UCSD-AML1 (cell line): ENCODE measurements at regions not wholly inside any gene's neighbourhood (a gene's known extent, or its start where the extent isn't known, plus 50 kb on each side); places are given as distances from the start of the nearest gene placed in this dataset.
"Not testable (repeated sequence)": the region's sequence is repeated elsewhere in the genome, so short reads cannot be mapped to it uniquely, and the experiment has no call there.

ENCODE experiments used
- DNase-seq: peaks from one replicate; lab custom pipeline; 2025; ENCODE audit not compliant: unreplicated experiment; lab: John Stamatoyannopoulos, UW

DNA sequence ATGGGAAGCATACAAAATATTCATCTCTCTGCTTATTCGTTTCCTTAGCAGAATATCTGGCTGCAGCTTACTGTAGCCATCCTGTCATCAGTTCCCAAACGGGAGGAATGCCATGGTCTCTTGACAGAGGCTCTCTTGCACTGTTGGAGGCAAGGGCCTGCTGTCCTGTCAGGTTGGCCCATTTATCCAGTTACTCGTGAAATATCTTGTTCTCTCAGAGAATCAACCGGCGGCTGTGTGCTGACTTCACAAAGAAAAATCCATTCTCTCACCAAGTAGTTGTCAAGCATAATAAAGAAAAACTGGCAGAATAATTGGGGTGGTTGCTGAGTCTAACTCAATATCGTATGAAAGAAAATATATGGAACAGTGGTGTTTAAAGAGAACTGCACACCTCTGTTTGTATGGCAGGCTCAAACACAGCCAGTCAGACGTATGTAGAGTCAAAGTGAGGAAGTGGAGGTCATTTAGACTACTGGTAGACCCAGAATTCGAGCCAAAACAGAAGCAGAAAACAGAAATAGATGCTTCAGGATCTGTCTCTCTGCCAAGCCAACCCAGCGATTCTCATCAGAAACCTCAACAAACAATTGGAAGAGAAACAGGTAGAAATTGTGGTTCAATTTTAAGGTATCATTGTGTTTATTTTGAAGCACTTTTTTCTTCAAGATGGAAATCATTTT is 349.2 kb upstream of the PRKCQ start:
- DNase-seq: no peak

DNA sequence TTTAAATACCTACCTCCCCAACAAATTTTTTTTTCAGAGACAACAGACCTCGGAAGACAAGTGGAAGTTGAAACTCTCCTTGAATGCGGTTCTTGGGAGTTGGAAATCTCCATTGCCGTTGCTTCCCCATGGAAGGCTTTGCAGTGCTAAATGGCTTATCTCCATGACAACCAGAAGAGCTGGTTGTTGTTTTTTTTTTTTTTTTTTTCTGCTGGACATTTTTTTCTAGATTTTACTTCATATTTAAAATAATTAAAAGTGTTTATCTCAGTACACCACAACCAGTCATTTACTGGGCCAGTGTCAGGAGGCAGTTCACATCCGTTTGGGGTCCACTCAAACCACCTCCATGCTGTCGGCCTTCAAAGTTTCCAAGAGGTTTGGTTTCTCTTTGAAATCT is 348.5 kb upstream of the PRKCQ start:
- no peak for DNase-seq

DNA sequence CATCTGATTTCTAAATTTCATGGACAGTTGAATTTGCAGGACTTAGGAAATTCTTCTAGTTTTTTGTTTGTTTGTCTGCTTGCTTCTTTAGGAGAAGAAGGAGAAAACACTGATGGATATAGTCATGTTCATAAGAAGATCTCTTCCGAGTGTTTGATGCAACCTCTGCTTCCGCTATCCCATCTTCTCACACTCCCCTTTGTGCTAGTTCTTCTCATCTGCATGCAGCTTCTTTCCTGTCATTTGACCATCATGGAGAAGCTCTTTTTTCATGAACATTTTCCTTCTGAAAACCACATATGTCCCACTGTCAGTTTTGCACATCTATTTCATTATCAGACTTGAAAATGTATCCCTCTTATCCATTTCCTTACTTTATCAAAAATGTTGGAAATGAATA is 346.9 kb upstream of the PRKCQ start:
- DNase-seq: no peak

DNA sequence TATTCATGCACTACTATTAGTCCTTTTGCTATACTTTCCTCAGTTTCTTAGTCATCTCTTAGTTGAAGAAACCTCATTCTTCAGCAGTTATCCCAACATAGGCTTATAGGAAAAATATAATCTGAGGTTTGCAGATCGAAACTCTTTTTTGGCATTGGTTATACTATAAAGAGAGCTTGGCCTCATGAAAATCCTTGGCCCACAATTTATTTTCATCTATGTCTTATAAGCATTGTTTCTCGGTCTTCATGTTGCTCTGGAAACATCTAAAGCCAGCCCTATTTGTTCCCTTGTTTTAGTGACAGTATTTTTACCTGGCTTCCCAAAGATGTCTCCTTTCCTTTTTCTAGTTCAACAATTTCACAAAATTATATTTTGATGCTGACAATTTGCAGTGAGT is 345.1 kb upstream of the PRKCQ start:
- no peak for DNase-seq

DNA sequence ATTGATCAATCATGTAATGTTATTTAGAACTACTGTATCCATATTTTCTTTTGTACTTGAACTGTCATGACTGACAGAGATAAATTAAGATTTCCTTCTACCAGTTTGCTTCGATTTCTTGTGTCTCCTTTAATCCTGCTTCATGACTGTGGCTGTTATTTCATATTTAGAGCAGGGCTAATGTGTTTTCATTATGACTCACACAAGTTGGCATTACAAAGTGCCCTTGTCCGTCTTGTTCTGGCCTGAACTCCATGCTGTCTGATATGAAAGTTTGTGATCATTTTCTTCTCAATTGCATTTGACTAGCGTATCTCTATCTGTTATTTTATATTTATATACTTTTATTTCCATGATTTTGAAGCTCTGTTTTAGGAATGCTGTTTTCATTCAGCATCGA is 344.1 kb upstream of the PRKCQ start:
- no peak for DNase-seq

DNA sequence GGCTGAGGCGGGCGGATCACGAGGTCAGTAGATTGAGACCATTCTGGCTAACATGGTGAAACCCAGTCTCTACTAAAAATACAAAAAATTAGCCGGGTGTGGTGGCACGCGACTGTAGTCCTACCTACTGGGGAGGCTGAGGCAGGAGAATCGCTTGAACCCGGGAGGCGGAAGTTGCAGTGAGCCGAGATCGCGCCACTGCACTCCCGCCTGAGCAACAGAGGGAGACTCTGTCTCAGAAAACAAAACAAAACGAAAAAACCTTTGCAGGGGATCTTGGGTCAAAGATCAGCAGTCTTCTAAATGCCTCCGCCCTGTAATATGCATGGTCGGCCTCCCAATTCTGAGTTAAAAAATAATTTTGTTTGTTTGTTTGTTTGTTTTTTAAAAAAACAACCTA is 340.9 kb upstream of the PRKCQ start:
- DNase-seq: not testable (repeated sequence)

DNA sequence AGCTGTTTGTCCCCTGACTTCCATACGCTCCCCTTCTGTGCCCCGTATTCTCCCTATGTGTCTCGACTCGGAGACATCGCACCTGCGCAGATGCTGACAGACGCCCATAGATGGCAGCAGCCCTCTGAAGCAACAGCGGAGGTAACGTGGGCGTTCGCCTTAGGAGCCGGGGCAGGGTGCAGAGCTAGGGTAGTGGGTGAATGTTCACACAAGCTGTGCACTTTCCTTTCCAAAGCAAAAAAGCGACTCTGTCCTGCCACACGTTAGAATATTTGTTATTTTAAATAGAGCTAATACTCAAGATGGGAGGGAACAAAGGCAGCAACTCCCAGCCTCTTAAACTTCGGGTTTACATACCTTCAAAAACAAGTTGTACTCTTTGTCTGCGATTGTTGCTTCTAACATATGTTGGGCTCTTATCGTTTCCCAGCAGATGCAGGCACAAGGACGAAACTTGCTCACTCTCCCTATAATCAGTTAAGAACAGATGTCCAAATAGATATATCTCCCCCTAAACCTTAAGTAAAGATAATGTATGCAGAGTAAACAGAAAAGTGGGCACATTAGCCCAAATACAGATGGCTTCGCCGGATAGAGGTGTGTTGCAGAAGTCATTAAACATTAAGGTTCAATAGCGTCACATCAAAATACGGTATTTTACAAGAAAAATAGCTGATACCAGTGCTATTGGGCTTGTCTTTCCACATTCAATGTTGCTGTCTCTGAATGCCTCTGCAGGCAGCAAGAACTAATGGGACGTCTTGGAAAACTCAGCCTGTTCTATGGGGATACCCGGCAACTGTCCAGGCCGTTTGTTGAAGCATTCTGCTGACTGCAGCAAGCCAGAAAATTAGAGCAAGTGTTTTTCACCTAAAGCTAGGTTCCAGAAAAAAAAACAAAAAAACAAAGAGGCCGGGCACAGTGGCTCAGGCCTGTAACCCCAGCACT is 340.3 kb upstream of the PRKCQ start:
- DNase-seq: peak; percentile 79

DNA sequence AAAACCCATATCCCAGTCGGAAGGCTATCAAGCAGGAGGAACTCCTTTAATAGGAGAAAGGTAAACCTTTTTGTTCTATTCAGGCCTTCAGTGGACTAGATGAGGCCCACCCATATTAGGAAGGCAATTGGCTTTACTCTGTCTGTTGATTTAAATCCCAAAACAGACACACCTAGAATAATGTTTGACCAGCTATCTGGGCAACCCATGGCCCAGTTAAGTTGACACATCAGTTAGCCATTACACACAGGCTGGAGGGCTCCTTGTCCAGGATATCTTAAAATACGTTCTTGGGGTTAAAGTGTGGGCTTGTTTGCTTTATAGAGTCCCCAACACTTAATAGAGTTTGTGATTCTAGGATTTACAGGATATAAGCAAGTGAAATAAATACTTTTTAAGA is 339.0 kb upstream of the PRKCQ start:
- DNase-seq: no peak

DNA sequence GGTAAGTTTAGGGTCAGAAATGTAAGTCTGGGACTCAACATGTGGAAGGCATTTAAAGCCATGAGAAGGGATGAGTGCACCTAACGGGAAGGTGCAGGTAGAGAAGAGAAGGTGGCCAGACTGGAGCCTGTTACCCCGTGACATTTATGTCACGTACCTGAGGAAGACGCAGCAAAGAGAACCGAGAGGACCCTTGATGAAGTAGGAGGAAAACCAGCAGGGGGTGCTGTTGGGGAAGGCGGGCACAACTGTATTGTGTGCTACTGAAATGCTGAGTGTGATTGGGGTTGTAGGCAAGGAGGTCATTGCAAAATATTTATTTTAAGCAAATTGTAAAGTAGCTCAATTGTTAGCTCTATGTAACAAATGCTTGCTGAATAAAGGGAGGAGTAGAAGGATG is 338.2 kb upstream of the PRKCQ start:
- peak; percentile 46 for DNase-seq

DNA sequence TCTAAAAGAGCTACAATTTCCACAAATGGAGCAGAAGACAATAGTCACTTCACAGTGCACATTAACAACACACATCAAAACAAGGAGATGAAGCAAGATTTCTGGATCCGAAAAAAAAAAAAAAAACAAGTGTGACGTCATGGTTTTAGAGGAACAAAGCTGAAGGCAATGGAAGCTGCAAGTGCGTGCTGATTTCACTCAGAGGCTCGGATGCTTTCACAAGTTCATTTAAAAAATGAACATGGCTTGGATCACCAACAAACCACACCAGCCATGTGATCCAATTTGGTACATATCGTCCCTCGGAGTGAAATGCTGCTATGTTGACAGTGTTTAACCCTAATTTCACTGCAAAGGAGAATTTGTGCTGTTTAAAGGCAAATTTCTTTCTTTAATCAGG is 337.0 kb upstream of the PRKCQ start:
- DNase-seq: no peak

DNA sequence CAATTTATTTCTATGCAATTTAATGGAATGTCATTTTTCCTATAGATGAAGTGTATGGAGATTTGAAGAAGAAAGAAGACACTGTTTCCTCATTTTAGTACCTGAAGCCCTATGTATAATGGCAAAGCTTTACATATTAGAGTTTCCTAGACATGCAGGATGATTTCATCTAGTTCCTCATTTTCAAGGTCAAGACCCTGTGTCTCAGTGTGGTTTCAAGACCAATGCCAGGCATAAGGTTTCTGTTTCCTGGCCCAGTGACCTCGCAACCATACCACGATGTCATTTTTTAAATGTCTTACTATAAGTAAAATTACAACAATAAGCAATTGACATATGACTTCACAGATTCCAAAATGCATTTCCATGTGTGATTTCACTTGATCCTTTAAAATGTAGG is 336.5 kb upstream of the PRKCQ start:
- DNase-seq: peak; percentile 14

DNA sequence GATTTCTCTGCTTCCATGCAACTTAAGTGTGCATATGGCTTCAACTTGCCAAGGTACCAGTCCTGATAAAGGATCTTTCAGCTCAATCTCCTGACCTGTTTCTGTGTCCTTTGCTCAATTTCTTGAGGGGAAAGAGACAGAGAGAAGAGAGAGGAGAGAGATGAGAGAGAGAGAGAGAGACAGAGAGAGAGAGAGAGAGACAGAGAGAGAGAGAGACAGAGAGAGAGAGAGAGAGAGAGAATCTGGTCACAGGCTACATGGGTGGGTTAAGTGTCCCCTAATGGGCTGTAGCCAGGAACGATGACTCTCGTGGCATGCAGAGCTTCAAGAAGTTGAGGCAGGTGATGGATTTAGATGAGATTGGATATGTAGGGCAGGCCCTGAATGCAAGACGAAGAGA is 335.2 kb upstream of the PRKCQ start:
- no peak for DNase-seq

DNA sequence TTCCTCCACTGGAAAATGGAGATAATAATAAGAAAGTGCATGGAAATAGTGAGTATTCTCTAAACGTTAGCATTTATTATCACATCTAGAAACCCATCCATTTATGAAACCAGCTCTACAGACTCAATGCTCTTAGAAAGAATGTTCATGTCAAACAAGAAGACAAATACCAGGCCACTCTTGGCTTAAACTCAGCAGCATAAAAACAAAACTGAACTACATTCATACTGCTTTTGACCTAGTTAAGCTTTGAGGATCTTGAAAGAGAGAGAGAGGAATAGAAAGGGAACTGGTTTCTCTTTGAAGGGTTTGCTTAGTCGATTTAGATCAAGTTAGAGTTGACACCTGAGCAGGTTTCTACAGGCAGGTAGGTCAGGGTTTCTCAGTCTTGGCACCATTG is 332.9 kb upstream of the PRKCQ start:
- DNase-seq: no peak

DNA sequence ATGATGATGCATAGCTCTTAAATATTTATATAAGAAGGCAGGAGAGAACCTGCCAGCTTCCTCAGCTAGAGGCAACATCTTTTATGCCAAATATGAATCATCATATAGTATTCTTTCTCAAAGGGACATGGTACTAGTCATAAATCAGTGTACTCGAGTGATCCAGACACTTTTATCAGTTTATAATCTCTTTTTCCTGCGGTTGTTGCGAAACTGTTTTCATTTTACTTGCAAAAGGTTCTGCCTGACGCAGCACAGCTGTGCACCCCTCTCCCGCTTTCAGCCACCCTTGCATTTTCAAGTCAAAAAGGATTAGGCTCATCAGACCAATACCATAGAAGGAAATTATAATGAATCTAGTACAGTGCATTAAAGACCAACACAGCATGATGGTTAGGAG is 332.3 kb upstream of the PRKCQ start:
- no peak for DNase-seq

DNA sequence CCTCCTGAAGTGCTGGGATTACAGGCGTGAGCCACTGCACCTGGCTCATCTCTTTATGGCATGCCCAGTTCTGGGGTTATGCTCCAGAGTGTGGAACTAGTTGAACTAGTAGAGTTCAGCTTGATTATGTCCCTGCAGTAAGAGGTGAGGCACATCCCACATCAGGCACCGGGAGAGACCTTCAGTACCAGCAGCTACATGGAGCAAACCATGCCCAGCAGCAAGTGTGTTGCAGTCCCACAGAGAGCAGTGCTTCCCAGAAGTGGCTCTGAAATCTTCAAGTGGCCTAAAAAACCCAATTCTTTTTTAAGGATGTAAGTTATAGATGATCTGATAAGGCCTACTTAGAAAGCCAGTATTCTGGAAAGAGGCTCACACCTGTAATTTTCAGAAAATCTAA is 331.9 kb upstream of the PRKCQ start:
- DNase-seq: no peak

DNA sequence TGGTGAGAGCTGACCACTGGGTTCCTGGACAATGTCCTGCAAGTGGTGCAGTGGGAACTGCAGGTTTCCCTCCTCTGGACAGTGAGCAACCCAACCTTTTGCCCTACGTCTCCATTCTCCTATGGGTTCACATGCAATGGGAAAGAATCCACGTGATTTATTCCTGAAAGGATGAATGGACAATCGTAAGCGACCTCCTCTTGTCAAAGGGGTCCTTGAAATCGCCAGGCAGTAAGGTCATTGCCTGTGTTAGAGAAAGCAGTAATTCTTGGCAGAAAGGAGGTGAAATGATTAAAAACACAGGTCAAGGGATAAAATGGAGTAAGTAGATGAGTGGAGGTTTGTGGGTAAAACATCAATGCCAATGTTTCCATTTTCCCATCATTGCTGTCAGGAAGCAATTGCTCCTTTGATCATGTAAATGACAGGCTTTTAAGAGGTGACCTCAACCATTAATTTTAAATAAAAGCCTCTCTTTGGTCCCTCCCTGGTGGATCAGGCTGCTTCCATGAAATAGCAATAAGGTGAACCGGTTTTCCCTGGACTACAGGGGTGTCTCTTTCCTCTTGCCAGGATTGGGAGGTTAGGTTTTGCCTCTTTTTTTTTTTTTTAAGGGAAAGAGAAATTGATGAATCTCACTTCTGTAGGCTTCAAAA is 330.0 kb upstream of the PRKCQ start:
- no peak for DNase-seq

DNA sequence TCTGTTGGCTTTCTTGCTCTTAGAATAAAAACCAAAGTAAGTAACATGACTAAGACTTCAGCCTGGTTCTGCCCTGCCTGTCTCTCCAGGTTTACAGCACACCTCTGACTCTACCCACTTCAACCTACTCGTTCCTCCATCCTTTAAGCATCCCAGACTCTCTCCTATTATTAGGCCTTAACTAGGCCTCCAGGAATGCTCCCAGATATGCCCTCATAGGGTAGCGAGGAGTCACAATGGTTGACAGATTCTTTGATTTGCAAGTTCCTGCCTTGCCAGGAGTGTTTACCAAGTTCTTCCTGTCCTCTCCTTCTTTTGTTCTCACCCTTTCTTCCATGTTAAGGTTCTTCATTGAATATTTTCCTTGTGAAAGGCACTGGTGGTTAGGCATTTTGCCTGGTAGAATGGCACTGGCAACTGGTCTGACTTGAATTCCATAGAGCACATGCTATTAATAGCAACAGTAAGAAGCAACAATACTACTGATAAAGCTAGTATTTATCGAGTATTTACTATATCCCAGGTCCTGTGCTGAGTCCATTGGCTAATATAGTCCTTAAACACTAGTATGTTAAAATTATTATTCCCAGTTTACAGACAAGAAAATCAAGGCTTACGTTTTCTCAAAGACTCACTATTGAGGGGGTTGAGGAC is 327.9 kb upstream of the PRKCQ start:
- DNase-seq: no peak

DNA sequence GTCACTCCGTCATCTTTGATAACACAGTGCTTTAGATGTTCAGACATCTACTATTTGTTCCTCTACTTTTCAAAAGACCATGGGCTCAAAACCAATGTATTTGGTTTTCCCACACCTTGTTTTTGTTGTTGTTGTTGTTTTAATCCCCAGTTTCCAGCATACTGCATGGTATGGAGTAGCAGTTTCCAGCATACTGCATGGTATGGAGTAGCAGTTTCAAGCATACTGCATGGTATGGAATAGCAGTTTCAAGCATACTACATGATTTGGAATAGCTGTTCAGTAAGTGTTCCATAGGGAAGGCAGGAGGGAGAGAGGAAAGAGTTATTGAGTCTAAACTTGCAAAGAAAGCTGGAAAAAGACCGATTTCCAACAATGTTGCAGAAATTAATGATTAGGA is 314.3 kb upstream of the PRKCQ start:
- DNase-seq: no peak

DNA sequence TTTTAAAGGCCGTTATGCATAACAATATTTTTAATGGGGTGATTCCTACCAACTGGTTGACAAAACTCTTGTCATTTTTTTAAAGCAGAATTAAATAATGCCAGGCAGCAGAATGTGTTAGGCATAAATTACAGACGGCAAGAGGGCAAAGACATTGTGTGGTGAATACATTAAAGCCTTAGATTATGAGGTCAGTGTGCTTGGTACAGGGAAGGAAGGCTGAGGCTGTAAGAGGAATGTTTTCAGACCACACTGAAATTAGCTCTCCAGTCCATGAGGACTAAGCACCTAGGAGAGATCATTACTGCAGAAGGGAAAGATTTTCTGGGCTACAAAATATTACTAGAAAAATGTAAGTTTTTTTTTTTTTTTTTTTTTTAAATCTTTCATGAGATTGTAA is 312.8 kb upstream of the PRKCQ start:
- no peak for DNase-seq

DNA sequence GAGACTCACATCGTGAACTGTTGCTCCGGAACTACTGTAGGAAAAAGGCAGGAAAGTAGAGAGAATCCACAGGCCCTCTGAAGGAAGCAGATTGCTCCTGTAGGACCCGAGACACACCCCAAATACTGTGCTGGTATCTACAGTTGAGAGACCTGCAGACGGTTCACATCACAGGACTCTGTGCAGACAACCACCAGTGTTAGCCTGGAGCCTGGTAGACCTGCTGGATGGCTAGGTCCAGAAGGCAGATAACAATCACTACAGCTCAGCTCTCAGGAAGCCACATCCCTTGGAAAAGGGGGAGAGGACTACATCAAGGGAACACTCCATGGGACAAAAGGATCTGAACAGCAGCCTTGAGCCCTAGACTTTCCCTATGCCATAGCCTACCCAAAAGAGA is 311.8 kb upstream of the PRKCQ start:
- no peak for DNase-seq

DNA sequence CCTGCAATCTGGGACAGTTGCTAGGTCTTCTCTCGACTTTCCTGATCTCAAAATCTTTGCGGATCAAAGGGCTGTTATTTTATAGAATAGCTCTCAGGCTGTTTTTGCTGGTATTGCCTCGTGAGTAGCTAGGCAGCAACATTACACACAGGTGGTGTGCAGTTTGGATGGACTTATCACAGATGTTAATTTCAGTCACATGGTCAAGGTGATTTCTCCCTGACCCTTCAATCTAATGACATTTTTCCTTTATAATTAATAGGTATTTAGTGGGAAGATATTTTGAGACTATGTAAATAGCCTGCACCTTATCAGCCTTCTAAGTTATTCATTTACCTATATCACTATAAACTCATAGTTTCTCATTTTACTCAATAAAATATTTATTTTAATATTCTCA is 309.6 kb upstream of the PRKCQ start:
- DNase-seq: no peak

DNA sequence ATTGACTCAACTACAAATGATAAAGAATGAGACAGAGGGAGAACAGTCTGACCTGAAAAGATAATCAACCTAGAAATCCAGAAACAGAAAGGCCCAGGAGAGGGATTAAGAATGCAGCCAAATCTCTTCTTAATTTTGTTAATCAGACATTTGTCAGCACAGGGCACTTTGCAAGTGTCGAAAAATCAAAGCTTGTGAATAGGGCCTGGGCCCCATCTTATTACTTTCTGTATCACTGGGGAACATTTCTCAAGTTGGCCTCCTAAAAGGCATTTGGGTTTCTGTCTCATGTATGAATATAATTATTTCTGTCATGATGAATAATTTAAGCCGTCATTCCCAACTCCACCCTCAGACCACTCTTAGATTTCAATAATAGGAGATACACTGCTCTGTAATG is 308.4 kb upstream of the PRKCQ start:
- no peak for DNase-seq
